Fibroblast of lung (primary cell): ENCODE measurements at regions not wholly inside any gene's neighbourhood (a gene's known extent, or its start where the extent isn't known, plus 50 kb on each side); places are given as distances from the start of the nearest gene placed in this dataset.

ENCODE experiments used
- CTCF ChIP-seq, 2 donors: IDR thresholded peaks in 1 of 2; conservative IDR thresholded peaks in 1 of 2; 1 replicate in 1 of 2; 2 replicates in 1 of 2; pipeline ENCODE4 v1.5.1; 2011 to 2012; ENCODE audit warnings: low read length in 2 of 2, control low read depth in 1 of 2, inconsistent platforms in 1 of 2, low read depth in 1 of 2, mild to moderate bottlenecking in 1 of 2
- EZH2 ChIP-seq: IDR thresholded peaks from 2 replicates; pipeline ENCODE4 v1.5.1; 2012; ENCODE audit warnings: low read length, control low read depth, mild to moderate bottlenecking; ENCODE audit errors: missing control alignments

- no peak for TF ChIP-seq CTCF (conservative IDR thresholded peaks at IDR 0.05 in 1 of 2, IDR thresholded peaks at IDR 0.05 in 1 of 2; ENCODE audit: low read depth in 1 of 2, low read length in 2 of 2)
- no peak for TF ChIP-seq EZH2
Observed at GRCh38 chr6:168169624-168170023, 90.6 kb upstream of the FRMD1 start.
